Left cardiac atrium (tissue), 4 donors: ENCODE measurements at regions not wholly inside any gene's neighbourhood (a gene's known extent, or its start where the extent isn't known, plus 50 kb on each side); places are given as distances from the start of the nearest gene placed in this dataset.
"Not testable (repeated sequence)": the region's sequence is repeated elsewhere in the genome, so short reads cannot be mapped to it uniquely, and the experiment has no call there.

Source experiments
- ATAC-seq, 2 donors: fragments of 200-7000 bp; cut with Tn5 transposase; one replicate each; pipeline ENCODE4 v1.9.1; 2020; ENCODE audit warnings: mild to moderate bottlenecking in 2 of 2, moderate library complexity in 2 of 2
- DNase-seq: peaks from one replicate; pipeline ENCODE4 v3.0.0-alpha.2; 2020
- intact Hi-C, 2 donors: fragments of 100-400 bp; cut with DNase I; formaldehyde crosslinking; loops; one replicate each; pipeline versions ENCODE4 v1.14.1 to v1.15.1; 2022 to 2023
- donor health status: DM: no; HTN: yes; CAD: no.
- donor health status: DM: no; HTN: yes; CAD: no; lungs with severe emphysema.
- donor health status: DM: yes; HTN: yes; CAD: no.
- donor health status: Dilated cardiomyopathy.

- ATAC-seq (no peak), DNase-seq (no peak)
- intact Hi-C loops, result no loop called here
These were observed 51.4 kb upstream of the RGL1 start for GRCh38 chr1:183753464-183753891.

GRCh38 chr1:183744132-183744913, 60.6 kb upstream of the RGL1 start:
- intact Hi-C loops, result no loop called here
- DNase-seq, result no peak
- no peak for ATAC-seq

GRCh38 chr1:183742355-183742754, 62.6 kb upstream of the RGL1 start:
- DNase-seq (no peak), ATAC-seq (no peak)
- intact Hi-C loops, result no loop called here

GRCh38 chr1:183739741-183740271, 65.1 kb upstream of the RGL1 start:
- intact Hi-C loops, result no loop called here
- DNase-seq (no peak), ATAC-seq (peak in 1 of 2 donors; percentile 33)

GRCh38 chr1:183739082-183739481, 65.8 kb upstream of the RGL1 start:
- intact Hi-C loops, result no loop called here
- no peak for DNase-seq
- no peak for ATAC-seq

GRCh38 chr1:183737916-183738315, 67.0 kb upstream of the RGL1 start:
- intact Hi-C loops, ATAC-seq: not testable (repeated sequence)

GRCh38 chr1:183736343-183736742, 68.6 kb upstream of the RGL1 start:
- ATAC-seq (no peak), DNase-seq (no peak)
- intact Hi-C loops, result no loop called here

More at GRCh38 chr1:183737916-183738315, 67.0 kb upstream of the RGL1 start:
- not testable (repeated sequence) for DNase-seq

- ATAC-seq, result peak; percentile 4 to 49
- intact Hi-C loops, result no loop called here
- DNase-seq, result no peak
These were observed 69.7 kb upstream of the RGL1 start for GRCh38 chr1:183735069-183735860.

GRCh38 chr1:183734543-183735036, 70.3 kb upstream of the RGL1 start:
- DNase-seq, result peak; percentile 40
- intact Hi-C loops, result no loop called here
- peak; percentile 86 to 87 for ATAC-seq

- intact Hi-C loops, result no loop called here
- ATAC-seq (no peak), DNase-seq (no peak)
These were observed 71.2 kb upstream of the RGL1 start for GRCh38 chr1:183733715-183734114.

GRCh38 chr1:183732236-183732880, 72.6 kb upstream of the RGL1 start:
- ATAC-seq, result no peak

GRCh38 chr1:183730886-183731573, 73.9 kb upstream of the RGL1 start:
- ATAC-seq (no peak), DNase-seq (no peak)
- intact Hi-C loops, result no loop called here

More at GRCh38 chr1:183732236-183732880, 72.6 kb upstream of the RGL1 start:
- intact Hi-C loops, result no loop called here
- DNase-seq, result no peak

GRCh38 chr1:183730107-183730724, 74.7 kb upstream of the RGL1 start:
- intact Hi-C loops, result no loop called here
- no peak for ATAC-seq

GRCh38 chr1:183726825-183727224, 73.7 kb upstream of the APOBEC4 start:
- intact Hi-C loops, result loop anchor here in 1 of 2 donors (10.0 kb wide), 1 partner anchor 48 kb away; no protein-coding TSS in a partner anchor
- ATAC-seq (no peak), DNase-seq (no peak)

More at GRCh38 chr1:183730107-183730724, 74.7 kb upstream of the RGL1 start:
- DNase-seq, result no peak

- ATAC-seq (peak; percentile 85 to 93), DNase-seq (no peak)
- intact Hi-C loops, result loop anchor here in 1 of 2 donors (10.0 kb wide), 1 partner anchor 50 kb away; no protein-coding TSS in a partner anchor
These were observed 71.4 kb upstream of the APOBEC4 start for GRCh38 chr1:183724350-183725042.

GRCh38 chr1:183723571-183723970, 70.5 kb upstream of the APOBEC4 start:
- ATAC-seq (no peak), DNase-seq (no peak)
- intact Hi-C loops, result loop anchor here in 1 of 2 donors (10.0 kb wide), 1 partner anchor 51 kb away; no protein-coding TSS in a partner anchor

- ATAC-seq (no peak), DNase-seq (no peak)
- intact Hi-C loops, result loop anchor here in 1 of 2 donors (10.0 kb wide), 1 partner anchor 54 kb away; no protein-coding TSS in a partner anchor
These were observed 67.9 kb upstream of the APOBEC4 start for GRCh38 chr1:183721041-183721440.
